ENCODE measurements at regions not wholly inside any gene's neighbourhood (a gene's known extent, or its start where the extent isn't known, plus 50 kb on each side); places are given as distances from the start of the nearest gene placed in this dataset.

DNA sequence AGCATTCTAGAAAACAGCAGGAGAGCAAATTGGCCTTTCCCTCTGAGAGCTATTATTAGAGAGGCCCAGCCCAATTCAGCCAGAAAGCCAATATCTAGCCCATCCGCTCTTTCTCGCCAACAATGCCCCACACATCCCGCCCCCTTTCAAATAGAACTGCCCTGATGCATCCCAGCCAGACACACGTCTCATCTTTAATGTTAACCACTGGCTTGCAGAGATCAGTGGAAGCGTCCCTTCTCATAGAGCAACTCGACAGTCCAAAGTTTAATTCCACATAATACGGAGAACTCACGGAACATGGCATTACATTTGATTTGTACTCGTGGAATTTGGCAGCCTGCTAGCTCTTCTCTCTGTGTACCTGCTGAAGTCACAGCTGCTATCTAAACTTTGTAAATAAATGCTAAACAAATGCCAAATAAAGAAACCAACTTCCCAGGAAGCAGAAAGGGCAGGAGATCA, 304.4 kb downstream of the DHX15 start:
- TF ChIP-seq, protein P1, sequence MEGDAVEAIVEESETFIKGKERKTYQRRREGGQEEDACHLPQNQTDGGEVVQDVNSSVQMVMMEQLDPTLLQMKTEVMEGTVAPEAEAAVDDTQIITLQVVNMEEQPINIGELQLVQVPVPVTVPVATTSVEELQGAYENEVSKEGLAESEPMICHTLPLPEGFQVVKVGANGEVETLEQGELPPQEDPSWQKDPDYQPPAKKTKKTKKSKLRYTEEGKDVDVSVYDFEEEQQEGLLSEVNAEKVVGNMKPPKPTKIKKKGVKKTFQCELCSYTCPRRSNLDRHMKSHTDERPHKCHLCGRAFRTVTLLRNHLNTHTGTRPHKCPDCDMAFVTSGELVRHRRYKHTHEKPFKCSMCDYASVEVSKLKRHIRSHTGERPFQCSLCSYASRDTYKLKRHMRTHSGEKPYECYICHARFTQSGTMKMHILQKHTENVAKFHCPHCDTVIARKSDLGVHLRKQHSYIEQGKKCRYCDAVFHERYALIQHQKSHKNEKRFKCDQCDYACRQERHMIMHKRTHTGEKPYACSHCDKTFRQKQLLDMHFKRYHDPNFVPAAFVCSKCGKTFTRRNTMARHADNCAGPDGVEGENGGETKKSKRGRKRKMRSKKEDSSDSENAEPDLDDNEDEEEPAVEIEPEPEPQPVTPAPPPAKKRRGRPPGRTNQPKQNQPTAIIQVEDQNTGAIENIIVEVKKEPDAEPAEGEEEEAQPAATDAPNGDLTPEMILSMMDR (IDR thresholded peaks at IDR 0.05) = no peak
- no peak for TF ChIP-seq POLR2A (IDR thresholded peaks at IDR 0.05)
